CD8-positive, alpha-beta memory T cell (primary cell): ENCODE measurements at regions not wholly inside any gene's neighbourhood (a gene's known extent, or its start where the extent isn't known, plus 50 kb on each side); places are given as distances from the start of the nearest gene placed in this dataset.

Experiments used
- CTCF ChIA-PET: fragments of 350-600 bp; sonication (Branson Sonifier 250); formaldehyde crosslinking; loops from one replicate; lab custom pipeline; 2021; ENCODE audit warnings: antibody characterized with exemption; lab: Charles Lee
- POLR2A ChIA-PET: fragments of 350-600 bp; sonication (Branson Sonifier 250); formaldehyde crosslinking; loops from one replicate; lab custom pipeline; 2021; ENCODE audit warnings: antibody characterized with exemption; lab: Charles Lee
- DNase-seq, 5 donors: peaks; one replicate each; pipeline versions ENCODE4 v3.0.0 to v3.0.0-alpha.2; 2020 to 2022; ENCODE audit warnings: mixed read lengths in 1 of 5
- H3K27ac ChIP-seq: one replicate; pipeline ENCODE4 v1.7.0; 2013; ENCODE audit warnings: low read depth, mild to moderate bottlenecking, low read length, moderate library complexity
- H3K27me3 ChIP-seq: 2 replicates; pipeline ENCODE4 v1.7.0; 2013; ENCODE audit warnings: low read length, mild to moderate bottlenecking; ENCODE audit not compliant: insufficient read depth, poor library complexity, severe bottlenecking
- H3K36me3 ChIP-seq: 2 replicates; pipeline ENCODE4 v1.7.0; 2013; ENCODE audit warnings: mild to moderate bottlenecking, low read length, moderate library complexity; ENCODE audit not compliant: insufficient read depth
- H3K4me1 ChIP-seq: 2 replicates; pipeline ENCODE4 v1.7.0; 2013; ENCODE audit warnings: mild to moderate bottlenecking, low read length, moderate library complexity; ENCODE audit not compliant: insufficient read depth
- H3K4me3 ChIP-seq: 2 replicates; pipeline ENCODE4 v1.7.0; 2013; ENCODE audit warnings: mild to moderate bottlenecking, low read length
- H3K9me3 ChIP-seq: 2 replicates; pipeline ENCODE4 v1.7.0; 2013; ENCODE audit warnings: mild to moderate bottlenecking, low read length
- H3K27ac Mint-ChIP-seq, 8 donors: one replicate each; pipeline ENCODE4 v1.8.0; 2020 to 2021; ENCODE audit warnings: mixed read lengths in 8 of 8, mild to moderate bottlenecking in 6 of 8, inconsistent platforms in 3 of 8, moderate library complexity in 3 of 8
- H3K27me3 Mint-ChIP-seq, 2 donors: one replicate each; pipeline ENCODE4 v1.8.0; 2020 to 2021; ENCODE audit warnings: mixed read lengths in 2 of 2, mild to moderate bottlenecking in 1 of 2, moderate library complexity in 1 of 2
- H3K36me3 Mint-ChIP-seq, 3 donors: one replicate each; pipeline ENCODE4 v1.8.0; 2020 to 2021; ENCODE audit warnings: mixed read lengths in 3 of 3, inconsistent platforms in 1 of 3, mild to moderate bottlenecking in 1 of 3
- H3K4me1 Mint-ChIP-seq, 3 donors: one replicate each; pipeline ENCODE4 v1.8.0; 2020 to 2021; ENCODE audit warnings: mixed read lengths in 3 of 3, inconsistent platforms in 1 of 3, mild to moderate bottlenecking in 1 of 3
- H3K4me3 Mint-ChIP-seq, 7 donors: one replicate each; pipeline ENCODE4 v1.8.0; 2020 to 2021; ENCODE audit warnings: mixed read lengths in 7 of 7, mild to moderate bottlenecking in 6 of 7, moderate library complexity in 4 of 7, inconsistent platforms in 2 of 7
- H3K9me3 Mint-ChIP-seq, 5 donors: one replicate each; pipeline ENCODE4 v1.8.0; 2020 to 2022; ENCODE audit warnings: mixed read lengths in 5 of 5, mild to moderate bottlenecking in 3 of 5, moderate library complexity in 2 of 5, inconsistent platforms in 1 of 5

GRCh38 chr13:27847669-27848068 is 55.4 kb downstream of the GSX1 start:
- POLR2A ChIA-PET = no interaction called here
- Mint-ChIP-seq H3K4me1 (no peaks in the 10 kb centered on the region), H3K36me3 (no peaks in the 10 kb centered on the region), H3K27ac (no peak overlapping the region), H3K27me3 (peaks cover 11 to 38% of the 10 kb centered on the region in 2 donors), H3K9me3 (peaks cover 0 to 4% (median 0%) of the 10 kb centered on the region in 5 donors), H3K4me3 (no peak overlapping the region)
- DNase-seq = no peak
- Histone ChIP-seq H3K27me3 (no peaks in the 10 kb centered on the region), H3K4me3 (no peak overlapping the region), H3K36me3 (no peaks in the 10 kb centered on the region), H3K4me1 (no peaks in the 10 kb centered on the region), H3K9me3 (no peaks in the 10 kb centered on the region), H3K27ac (no peak overlapping the region)
- CTCF ChIA-PET = interaction anchor here (1.2 kb wide), 1 partner anchor 19 kb away, joined by 3 read pairs; no protein-coding TSS in a partner anchor

GRCh38 chr13:27851096-27851850 is 59.0 kb downstream of the GSX1 start:
- H3K36me3 Mint-ChIP-seq = no peaks in the 10 kb centered on the region
- no peaks in the 10 kb centered on the region for H3K9me3 ChIP-seq
- H3K9me3 Mint-ChIP-seq = no peaks in the 10 kb centered on the region
- H3K27ac Mint-ChIP-seq = no peak overlapping the region
- no peaks in the 10 kb centered on the region for H3K4me1 Mint-ChIP-seq
- POLR2A ChIA-PET = no interaction called here
- H3K27ac ChIP-seq = no peak overlapping the region
- no peaks in the 10 kb centered on the region for H3K36me3 ChIP-seq
- H3K4me3 ChIP-seq = no peak overlapping the region
- H3K4me3 Mint-ChIP-seq = no peak overlapping the region
- H3K4me1 ChIP-seq = no peaks in the 10 kb centered on the region
- no peaks in the 10 kb centered on the region for H3K27me3 ChIP-seq
- DNase-seq = no peak
- H3K27me3 Mint-ChIP-seq = peaks cover 16 to 51% of the 10 kb centered on the region in 2 donors
- CTCF ChIA-PET = no interaction called here

GRCh38 chr13:27852491-27852890 is 60.2 kb downstream of the GSX1 start:
- H3K4me1 ChIP-seq = no peaks in the 10 kb centered on the region
- no peaks in the 10 kb centered on the region for H3K4me1 Mint-ChIP-seq
- H3K36me3 ChIP-seq = no peaks in the 10 kb centered on the region
- ChIA-PET POLR2A (no interaction called here), CTCF (no interaction called here)
- H3K9me3 Mint-ChIP-seq = no peaks in the 10 kb centered on the region
- H3K27me3 ChIP-seq = no peaks in the 10 kb centered on the region
- H3K27ac Mint-ChIP-seq = no peak overlapping the region
- H3K4me3 ChIP-seq = no peak overlapping the region
- no peaks in the 10 kb centered on the region for H3K9me3 ChIP-seq
- peaks cover 20 to 46% of the 10 kb centered on the region in 2 donors for H3K27me3 Mint-ChIP-seq
- H3K4me3 Mint-ChIP-seq = no peak overlapping the region
- no peak for DNase-seq
- H3K27ac ChIP-seq = no peak overlapping the region
- H3K36me3 Mint-ChIP-seq = no peaks in the 10 kb centered on the region

GRCh38 chr13:27853335-27853734 is 61.1 kb downstream of the GSX1 start:
- Histone ChIP-seq H3K4me3 (no peak overlapping the region), H3K36me3 (no peaks in the 10 kb centered on the region), H3K4me1 (no peaks in the 10 kb centered on the region), H3K27ac (no peak overlapping the region), H3K27me3 (no peaks in the 10 kb centered on the region), H3K9me3 (no peaks in the 10 kb centered on the region)
- DNase-seq = no peak
- ChIA-PET CTCF (no interaction called here), POLR2A (no interaction called here)
- H3K4me1 Mint-ChIP-seq = no peaks in the 10 kb centered on the region
- no peaks in the 10 kb centered on the region for H3K36me3 Mint-ChIP-seq
- no peaks in the 10 kb centered on the region for H3K9me3 Mint-ChIP-seq
- peaks cover 22 to 46% of the 10 kb centered on the region in 2 donors for H3K27me3 Mint-ChIP-seq
- H3K27ac Mint-ChIP-seq = no peak overlapping the region
- H3K4me3 Mint-ChIP-seq = no peak overlapping the region

GRCh38 chr13:27853861-27854260 is 61.6 kb downstream of the GSX1 start:
- ChIA-PET POLR2A (no interaction called here), CTCF (no interaction called here)
- Histone ChIP-seq H3K4me3 (no peak overlapping the region), H3K9me3 (no peaks in the 10 kb centered on the region), H3K27ac (no peak overlapping the region), H3K27me3 (no peaks in the 10 kb centered on the region), H3K36me3 (no peaks in the 10 kb centered on the region), H3K4me1 (no peaks in the 10 kb centered on the region)
- no peaks in the 10 kb centered on the region for H3K9me3 Mint-ChIP-seq
- no peaks in the 10 kb centered on the region for H3K36me3 Mint-ChIP-seq
- H3K27ac Mint-ChIP-seq = no peak overlapping the region
- H3K4me3 Mint-ChIP-seq = peak overlapping the region in 1 of 7 donors; percentile 25
- no peaks in the 10 kb centered on the region for H3K4me1 Mint-ChIP-seq
- peaks cover 21 to 46% of the 10 kb centered on the region in 2 donors for H3K27me3 Mint-ChIP-seq
- DNase-seq = no peak

- H3K36me3 ChIP-seq = no peaks in the 10 kb centered on the region
- CTCF ChIA-PET = no interaction called here
- DNase-seq = no peak
- Mint-ChIP-seq H3K9me3 (no peaks in the 10 kb centered on the region), H3K4me1 (no peaks in the 10 kb centered on the region), H3K36me3 (no peaks in the 10 kb centered on the region), H3K4me3 (no peak overlapping the region), H3K27me3 (peaks cover 21 to 43% of the 10 kb centered on the region in 2 donors), H3K27ac (no peak overlapping the region)
- H3K27me3 ChIP-seq = no peaks in the 10 kb centered on the region
- no peak overlapping the region for H3K4me3 ChIP-seq
- no peaks in the 10 kb centered on the region for H3K4me1 ChIP-seq
- H3K27ac ChIP-seq = no peak overlapping the region
- POLR2A ChIA-PET = no interaction called here
- H3K9me3 ChIP-seq = no peaks in the 10 kb centered on the region
Observed at GRCh38 chr13:27854606-27855005, 62.3 kb downstream of the GSX1 start.

GRCh38 chr13:27855381-27855780 is 63.1 kb downstream of the GSX1 start:
- no peak overlapping the region for H3K27ac Mint-ChIP-seq
- no peaks in the 10 kb centered on the region for H3K4me1 ChIP-seq
- H3K27me3 Mint-ChIP-seq = peaks cover 21 to 37% of the 10 kb centered on the region in 2 donors
- H3K27ac ChIP-seq = no peak overlapping the region
- H3K9me3 ChIP-seq = no peaks in the 10 kb centered on the region
- DNase-seq = no peak
- H3K4me3 ChIP-seq = no peak overlapping the region
- no peaks in the 10 kb centered on the region for H3K27me3 ChIP-seq
- no peaks in the 10 kb centered on the region for H3K4me1 Mint-ChIP-seq
- no peaks in the 10 kb centered on the region for H3K9me3 Mint-ChIP-seq
- ChIA-PET CTCF (interaction anchor here (1.0 kb wide), 1 partner anchor 25 kb away, joined by 4 read pairs; no protein-coding TSS in a partner anchor), POLR2A (no interaction called here)
- H3K36me3 Mint-ChIP-seq = no peaks in the 10 kb centered on the region
- no peaks in the 10 kb centered on the region for H3K36me3 ChIP-seq
- no peak overlapping the region for H3K4me3 Mint-ChIP-seq

GRCh38 chr13:27857282-27857681 is 62.5 kb upstream of the PDX1 start:
- POLR2A ChIA-PET = no interaction called here
- H3K27me3 ChIP-seq = no peaks in the 10 kb centered on the region
- no peaks in the 10 kb centered on the region for H3K4me1 ChIP-seq
- H3K36me3 ChIP-seq = no peaks in the 10 kb centered on the region
- Mint-ChIP-seq H3K9me3 (no peaks in the 10 kb centered on the region), H3K4me1 (no peaks in the 10 kb centered on the region), H3K4me3 (no peak overlapping the region), H3K27me3 (peaks cover 17 to 37% of the 10 kb centered on the region in 2 donors), H3K36me3 (no peaks in the 10 kb centered on the region), H3K27ac (no peak overlapping the region)
- CTCF ChIA-PET = no interaction called here
- H3K4me3 ChIP-seq = no peak overlapping the region
- no peak overlapping the region for H3K27ac ChIP-seq
- no peaks in the 10 kb centered on the region for H3K9me3 ChIP-seq
- no peak for DNase-seq
